Epithelial cell of esophagus (primary cell): ENCODE measurements at regions not wholly inside any gene's neighbourhood (a gene's known extent, or its start where the extent isn't known, plus 50 kb on each side); places are given as distances from the start of the nearest gene placed in this dataset.
"Not testable (repeated sequence)": the region's sequence is repeated elsewhere in the genome, so short reads cannot be mapped to it uniquely, and the experiment has no call there.

Experiments used
- DNase-seq: peaks from one replicate; pipeline ENCODE4 v3.0.0; 2010; ENCODE audit warnings: low read depth
- H3K4me3 ChIP-seq: 2 replicates; pipeline ENCODE4 v1.5.1; 2011; ENCODE audit warnings: mild to moderate bottlenecking, low read length, control low read depth
- TF ChIP-seq, protein P1 (sequence below): IDR thresholded peaks from 2 replicates; pipeline ENCODE4 v1.5.1; 2011; ENCODE audit warnings: low read depth, mild to moderate bottlenecking, low read length, control low read depth, inconsistent platforms; ENCODE audit not compliant: insufficient read depth; ENCODE audit errors: missing control alignments

- no peak overlapping the region for H3K4me3 ChIP-seq
- TF ChIP-seq, protein P1, sequence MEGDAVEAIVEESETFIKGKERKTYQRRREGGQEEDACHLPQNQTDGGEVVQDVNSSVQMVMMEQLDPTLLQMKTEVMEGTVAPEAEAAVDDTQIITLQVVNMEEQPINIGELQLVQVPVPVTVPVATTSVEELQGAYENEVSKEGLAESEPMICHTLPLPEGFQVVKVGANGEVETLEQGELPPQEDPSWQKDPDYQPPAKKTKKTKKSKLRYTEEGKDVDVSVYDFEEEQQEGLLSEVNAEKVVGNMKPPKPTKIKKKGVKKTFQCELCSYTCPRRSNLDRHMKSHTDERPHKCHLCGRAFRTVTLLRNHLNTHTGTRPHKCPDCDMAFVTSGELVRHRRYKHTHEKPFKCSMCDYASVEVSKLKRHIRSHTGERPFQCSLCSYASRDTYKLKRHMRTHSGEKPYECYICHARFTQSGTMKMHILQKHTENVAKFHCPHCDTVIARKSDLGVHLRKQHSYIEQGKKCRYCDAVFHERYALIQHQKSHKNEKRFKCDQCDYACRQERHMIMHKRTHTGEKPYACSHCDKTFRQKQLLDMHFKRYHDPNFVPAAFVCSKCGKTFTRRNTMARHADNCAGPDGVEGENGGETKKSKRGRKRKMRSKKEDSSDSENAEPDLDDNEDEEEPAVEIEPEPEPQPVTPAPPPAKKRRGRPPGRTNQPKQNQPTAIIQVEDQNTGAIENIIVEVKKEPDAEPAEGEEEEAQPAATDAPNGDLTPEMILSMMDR, result no peak
- DNase-seq, result no peak
Measured at GRCh38 chr7:69374044-69374425, 224.2 kb upstream of the AUTS2 start.

DNA sequence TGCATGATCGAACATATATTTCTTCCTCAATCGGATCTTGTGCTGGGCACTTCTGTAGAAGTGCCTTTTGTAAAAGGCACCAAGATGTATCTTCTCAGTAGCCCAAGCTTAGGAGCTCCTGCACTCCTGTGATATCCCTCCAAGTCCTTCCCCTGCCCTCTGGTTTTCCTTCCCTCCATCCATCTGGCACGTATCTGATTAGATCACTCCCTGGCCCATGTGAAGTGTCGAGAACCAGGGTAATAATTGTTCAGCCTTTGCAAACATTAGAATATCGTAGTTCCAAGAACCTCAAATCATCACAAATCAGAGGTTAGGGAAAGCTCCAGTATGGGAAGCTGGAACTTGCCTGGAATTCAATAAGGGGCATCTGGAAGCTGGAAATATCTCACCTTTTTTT lies 221.1 kb upstream of the AUTS2 start:
- TF ChIP-seq, protein P1, result no peak
- H3K4me3 ChIP-seq, result no peak overlapping the region
- no peak for DNase-seq

- no peak overlapping the region for H3K4me3 ChIP-seq
- DNase-seq, result no peak
- TF ChIP-seq, protein P1, result no peak
Measured at GRCh38 chr7:69388452-69389137, 209.7 kb upstream of the AUTS2 start.

DNA sequence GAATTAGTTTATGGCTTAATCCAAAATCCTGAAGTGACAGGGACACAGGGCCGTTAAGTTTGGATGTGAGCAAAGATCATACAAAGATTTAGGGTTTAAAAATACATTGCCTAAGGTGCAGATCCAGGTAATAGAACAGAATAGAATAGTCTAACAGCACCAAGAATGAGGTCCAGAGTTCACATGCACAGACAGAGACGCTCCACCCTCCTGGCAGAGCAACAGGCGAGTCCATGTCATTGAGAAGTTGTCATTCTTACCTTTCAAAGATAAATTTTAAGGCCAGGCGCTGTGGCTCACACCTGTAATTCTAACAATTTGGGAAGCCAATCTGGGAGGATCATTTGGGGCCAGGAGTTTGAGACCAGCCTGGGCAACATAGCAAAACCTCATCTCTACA lies 209.1 kb upstream of the AUTS2 start:
- no peak for DNase-seq
- TF ChIP-seq, protein P1, result no peak
- H3K4me3 ChIP-seq, result no peak overlapping the region

- not testable (repeated sequence) for DNase-seq, H3K4me3 ChIP-seq
Measured at GRCh38 chr7:69393912-69394311, 204.4 kb upstream of the AUTS2 start.

GRCh38 chr7:69395061-69395714 lies 203.1 kb upstream of the AUTS2 start:
- no peak for DNase-seq
- TF ChIP-seq, protein P1, result no peak
- no peak overlapping the region for H3K4me3 ChIP-seq

GRCh38 chr7:69398986-69399385 lies 199.3 kb upstream of the AUTS2 start:
- TF ChIP-seq, protein P1, result no peak
- no peak for DNase-seq
- H3K4me3 ChIP-seq, result no peak overlapping the region
